Lower lobe of right lung (tissue), 2 donors: ENCODE measurements at regions not wholly inside any gene's neighbourhood (a gene's known extent, or its start where the extent isn't known, plus 50 kb on each side); places are given as distances from the start of the nearest gene placed in this dataset.
A peak's percentile ranks its signal among the peaks of the same experiment; 100 is the strongest.

Source experiments
- ATAC-seq, 2 donors: fragments of 200-7000 bp; cut with Tn5 transposase; one replicate each; pipeline ENCODE4 v1.9.1; 2020 to 2022; ENCODE audit warnings: mild to moderate bottlenecking in 2 of 2, moderate library complexity in 2 of 2
- DNase-seq: peaks from one replicate; pipeline ENCODE4 v3.0.0-alpha.2; 2020
- H3K27ac ChIP-seq: fragments of 200-600 bp; one replicate; pipeline ENCODE4 v1.8.0; 2022
- H3K27me3 ChIP-seq: fragments of 200-600 bp; one replicate; pipeline ENCODE4 v1.8.0; 2022; ENCODE audit warnings: low read depth
- H3K36me3 ChIP-seq: fragments of 200-600 bp; one replicate; pipeline ENCODE4 v1.8.0; 2022; ENCODE audit warnings: mild to moderate bottlenecking
- H3K4me1 ChIP-seq: fragments of 200-600 bp; one replicate; pipeline ENCODE4 v1.8.0; 2022
- H3K4me3 ChIP-seq: fragments of 200-600 bp; one replicate; pipeline ENCODE4 v1.8.0; 2022; ENCODE audit warnings: mild to moderate bottlenecking
- H3K9me3 ChIP-seq: fragments of 200-600 bp; one replicate; pipeline ENCODE4 v1.8.0; 2022
- CTCF ChIP-seq: fragments of 200-600 bp; IDR thresholded peaks from one replicate; pipeline ENCODE4 v1.8.0; 2022; ENCODE audit warnings: antibody characterized with exemption, mild to moderate bottlenecking
- intact Hi-C: fragments of 100-400 bp; cut with DNase I; formaldehyde crosslinking; loops from one replicate; pipeline ENCODE4 v1.11.0; 2022
- donor health status: DM: no; HTN: yes; CAD: no; lungs with severe emphysema.

GRCh38 chr12:108043750-108044533 lies 85.1 kb upstream of the WSCD2 start:
- Histone ChIP-seq H3K27ac (no peak overlapping the region), H3K27me3 (peaks cover 6% of the 10 kb centered on the region), H3K4me3 (no peak overlapping the region), H3K36me3 (no peaks in the 10 kb centered on the region), H3K4me1 (no peaks in the 10 kb centered on the region), H3K9me3 (no peaks in the 10 kb centered on the region)
- no peak for TF ChIP-seq CTCF
- intact Hi-C loops = no loop called here
- DNase-seq = no peak
- ATAC-seq = no peak

- H3K4me1 ChIP-seq = no peaks in the 10 kb centered on the region
- ATAC-seq = no peak
- no peak overlapping the region for H3K27ac ChIP-seq
- intact Hi-C loops = no loop called here
- no peak overlapping the region for H3K4me3 ChIP-seq
- DNase-seq = no peak
- H3K9me3 ChIP-seq = no peaks in the 10 kb centered on the region
- no peaks in the 10 kb centered on the region for H3K36me3 ChIP-seq
- TF ChIP-seq CTCF = no peak
- H3K27me3 ChIP-seq = peaks cover 6% of the 10 kb centered on the region
These were observed 83.0 kb upstream of the WSCD2 start for GRCh38 chr12:108046135-108046534.

- DNase-seq (no peak), ATAC-seq (no peak)
- intact Hi-C loops = no loop called here
- Histone ChIP-seq H3K9me3 (no peaks in the 10 kb centered on the region), H3K4me3 (no peak overlapping the region), H3K27ac (peak overlapping the region; percentile 8), H3K36me3 (no peaks in the 10 kb centered on the region), H3K4me1 (no peaks in the 10 kb centered on the region), H3K27me3 (peaks cover 6% of the 10 kb centered on the region)
- TF ChIP-seq CTCF = no peak
These were observed 82.4 kb upstream of the WSCD2 start for GRCh38 chr12:108046650-108047049.

GRCh38 chr12:108047071-108047550 lies 82.0 kb upstream of the WSCD2 start:
- no peaks in the 10 kb centered on the region for H3K36me3 ChIP-seq
- peak in 1 of 2 donors; percentile 28 for ATAC-seq
- peak overlapping the region; percentile 8 for H3K27ac ChIP-seq
- intact Hi-C loops = no loop called here
- H3K9me3 ChIP-seq = no peaks in the 10 kb centered on the region
- no peak overlapping the region for H3K4me3 ChIP-seq
- TF ChIP-seq CTCF = no peak
- DNase-seq = no peak
- no peaks in the 10 kb centered on the region for H3K4me1 ChIP-seq
- peaks cover 6% of the 10 kb centered on the region for H3K27me3 ChIP-seq

- ATAC-seq (no peak), DNase-seq (no peak)
- no peak for TF ChIP-seq CTCF
- Histone ChIP-seq H3K36me3 (no peaks in the 10 kb centered on the region), H3K4me3 (no peak overlapping the region), H3K27ac (no peak overlapping the region), H3K9me3 (no peaks in the 10 kb centered on the region), H3K4me1 (no peaks in the 10 kb centered on the region), H3K27me3 (peaks cover 6% of the 10 kb centered on the region)
- intact Hi-C loops = no loop called here
These were observed 80.4 kb upstream of the WSCD2 start for GRCh38 chr12:108048686-108049085.
